MM.1S (cell line): ENCODE measurements at regions not wholly inside any gene's neighbourhood (a gene's known extent, or its start where the extent isn't known, plus 50 kb on each side); places are given as distances from the start of the nearest gene placed in this dataset.
"Not testable (repeated sequence)": the region's sequence is repeated elsewhere in the genome, so short reads cannot be mapped to it uniquely, and the experiment has no call there.

Source experiments
- DNase-seq: peaks from one replicate; pipeline ENCODE4 v3.0.0-alpha.2; 2015
- H2AFZ ChIP-seq: fragments of 300-600 bp; sonication (generic); 2 replicates; pipeline ENCODE4 v1.6.0; 2016; ENCODE audit warnings: antibody characterized with exemption, low read length
- H3F3A ChIP-seq: fragments of 300-600 bp; sonication (generic); 2 replicates; pipeline ENCODE4 v1.6.1; 2016; ENCODE audit warnings: mild to moderate bottlenecking, antibody characterized with exemption, low read length, moderate library complexity, mixed read lengths; ENCODE audit not compliant: insufficient read depth
- H3K27ac ChIP-seq: fragments of 300-600 bp; sonication (generic); 2 replicates; pipeline ENCODE4 v1.5.1; 2016; ENCODE audit warnings: mild to moderate bottlenecking, low read length
- H3K27me3 ChIP-seq: fragments of 300-600 bp; sonication (generic); replicated peaks from 2 replicates; pipeline ENCODE4 v1.6.0; 2016; ENCODE audit warnings: low read length; ENCODE audit not compliant: insufficient read depth
- H3K36me3 ChIP-seq: fragments of 300-600 bp; sonication (generic); replicated peaks from 2 replicates; pipeline ENCODE4 v1.6.1; 2016; ENCODE audit warnings: mild to moderate bottlenecking, low read length, mixed read lengths; ENCODE audit not compliant: insufficient read depth
- H3K4me1 ChIP-seq: fragments of 300-600 bp; sonication (generic); 2 replicates; pipeline ENCODE4 v1.6.1; 2016; ENCODE audit warnings: low read length, mixed read lengths
- H3K4me2 ChIP-seq: fragments of 300-600 bp; sonication (generic); 2 replicates; pipeline ENCODE4 v1.6.0; 2016; ENCODE audit warnings: low read depth, low read length
- H3K4me3 ChIP-seq: fragments of 300-600 bp; sonication (generic); 2 replicates; pipeline ENCODE4 v1.5.1; 2016; ENCODE audit warnings: low read length, mixed read lengths
- H3K79me2 ChIP-seq: fragments of 300-600 bp; sonication (generic); 2 replicates; pipeline ENCODE4 v1.6.1; 2016; ENCODE audit warnings: mixed run types, low read length, mixed read lengths
- H3K9ac ChIP-seq: fragments of 300-600 bp; sonication (generic); 2 replicates; pipeline ENCODE4 v1.6.1; 2016; ENCODE audit warnings: low read length, mixed read lengths
- H3K9me2 ChIP-seq: fragments of 300-600 bp; sonication (generic); replicated peaks from 2 replicates; pipeline ENCODE4 v1.6.1; 2016; ENCODE audit warnings: mild to moderate bottlenecking, low read length, mixed read lengths; ENCODE audit not compliant: insufficient read depth
- H3K9me3 ChIP-seq: fragments of 300-600 bp; sonication (generic); replicated peaks from 2 replicates; pipeline ENCODE4 v1.6.1; 2016; ENCODE audit warnings: mild to moderate bottlenecking, low read length, mixed read lengths; ENCODE audit not compliant: insufficient read depth
- H4K20me1 ChIP-seq: fragments of 300-600 bp; sonication (generic); 2 replicates; pipeline ENCODE4 v1.6.1; 2016; ENCODE audit warnings: mild to moderate bottlenecking, low read length, moderate library complexity, mixed read lengths; ENCODE audit not compliant: insufficient read depth
- EZH2 ChIP-seq: fragments of 300-600 bp; sonication (generic); optimal IDR thresholded peaks from 2 replicates; pipeline ENCODE3; 2017; ENCODE audit warnings: low read depth, mild to moderate bottlenecking, antibody characterized with exemption, low read length, mixed read lengths
- EZH2phosphoT487 ChIP-seq: fragments of 300-600 bp; sonication (generic); IDR thresholded peaks from 2 replicates; pipeline ENCODE4 v1.6.1; 2018; ENCODE audit warnings: antibody characterized with exemption, low read length
- TF ChIP-seq, protein P1 (sequence below): fragments of 300-600 bp; sonication (generic); IDR thresholded peaks from 2 replicates; pipeline ENCODE4 v1.5.1; 2016; ENCODE audit warnings: antibody characterized with exemption, low read length, mixed read lengths

DNA sequence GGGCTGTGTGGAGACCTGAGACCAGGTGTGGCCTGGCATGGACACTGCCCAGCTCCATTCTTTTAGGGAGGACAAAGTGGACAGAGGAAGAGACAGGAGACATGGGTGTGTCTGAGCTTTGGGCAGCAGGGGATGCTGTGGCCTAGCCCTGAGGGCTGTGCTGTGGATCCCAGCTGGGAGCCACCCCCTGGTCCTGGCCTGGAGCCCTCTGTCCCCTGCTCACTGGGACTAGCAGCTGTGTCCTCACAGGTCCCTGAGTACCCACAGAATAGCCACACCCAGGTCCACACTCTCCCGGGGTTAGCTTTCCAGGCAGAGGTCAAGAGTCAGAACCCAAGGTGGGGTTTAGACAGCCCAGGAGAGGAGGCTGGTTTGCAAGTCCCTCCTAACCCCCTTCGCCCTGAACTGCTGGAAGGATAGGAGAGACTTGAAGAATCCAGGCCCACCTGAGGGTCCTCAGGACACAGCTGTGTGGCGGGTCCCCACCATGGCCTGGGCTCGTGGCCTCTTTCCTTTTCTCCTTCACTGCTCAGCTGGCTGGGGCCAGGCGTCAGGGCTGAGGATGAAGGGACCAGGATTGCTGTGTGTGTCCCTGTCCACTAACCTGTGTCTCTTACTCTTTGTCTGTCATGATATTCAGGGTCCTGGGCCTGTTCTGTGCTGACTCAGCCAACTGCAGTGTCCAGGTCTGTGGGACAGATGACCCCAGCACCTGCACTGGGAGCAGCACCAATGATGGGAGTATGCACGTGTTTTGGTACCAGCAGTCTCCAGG lies 78.5 kb upstream of the VPREB1 start:
- Histone ChIP-seq H3K27me3 (no peaks in the 10 kb centered on the region), H3K9me2 (no peaks in the 10 kb centered on the region), H2AFZ (peak overlapping the region; percentile 38), H4K20me1 (no peaks in the 10 kb centered on the region), H3K4me3 (no peak overlapping the region), H3K4me2 (peak overlapping the region; percentile 81), H3K4me1 (peaks cover 58% of the 10 kb centered on the region), H3K9ac (peak overlapping the region; percentile 73; the same call in 1 of the 2 replicates), H3K27ac (peak overlapping the region; percentile 96), H3K9me3 (no peaks in the 10 kb centered on the region), H3K79me2 (no peaks in the 10 kb centered on the region), H3F3A (peaks cover 24% of the 10 kb centered on the region), H3K36me3 (no peaks in the 10 kb centered on the region)
- TF ChIP-seq EZH2phosphoT487 (no peak), EZH2 (no peak)
- TF ChIP-seq, protein P1, sequence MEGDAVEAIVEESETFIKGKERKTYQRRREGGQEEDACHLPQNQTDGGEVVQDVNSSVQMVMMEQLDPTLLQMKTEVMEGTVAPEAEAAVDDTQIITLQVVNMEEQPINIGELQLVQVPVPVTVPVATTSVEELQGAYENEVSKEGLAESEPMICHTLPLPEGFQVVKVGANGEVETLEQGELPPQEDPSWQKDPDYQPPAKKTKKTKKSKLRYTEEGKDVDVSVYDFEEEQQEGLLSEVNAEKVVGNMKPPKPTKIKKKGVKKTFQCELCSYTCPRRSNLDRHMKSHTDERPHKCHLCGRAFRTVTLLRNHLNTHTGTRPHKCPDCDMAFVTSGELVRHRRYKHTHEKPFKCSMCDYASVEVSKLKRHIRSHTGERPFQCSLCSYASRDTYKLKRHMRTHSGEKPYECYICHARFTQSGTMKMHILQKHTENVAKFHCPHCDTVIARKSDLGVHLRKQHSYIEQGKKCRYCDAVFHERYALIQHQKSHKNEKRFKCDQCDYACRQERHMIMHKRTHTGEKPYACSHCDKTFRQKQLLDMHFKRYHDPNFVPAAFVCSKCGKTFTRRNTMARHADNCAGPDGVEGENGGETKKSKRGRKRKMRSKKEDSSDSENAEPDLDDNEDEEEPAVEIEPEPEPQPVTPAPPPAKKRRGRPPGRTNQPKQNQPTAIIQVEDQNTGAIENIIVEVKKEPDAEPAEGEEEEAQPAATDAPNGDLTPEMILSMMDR, result no peak
- no peak for DNase-seq

GRCh38 chr22:22164541-22165272 lies 79.9 kb upstream of the VPREB1 start:
- Histone ChIP-seq H3K36me3 (no peaks in the 10 kb centered on the region), H2AFZ (no peak overlapping the region), H3K79me2 (no peaks in the 10 kb centered on the region), H3K4me1 (peaks cover 45% of the 10 kb centered on the region), H3K4me2 (no peak overlapping the region), H3K4me3 (no peak overlapping the region), H4K20me1 (no peaks in the 10 kb centered on the region), H3K27me3 (no peaks in the 10 kb centered on the region), H3F3A (peaks cover 21% of the 10 kb centered on the region), H3K9me2 (no peaks in the 10 kb centered on the region), H3K9ac (no peak overlapping the region), H3K27ac (no peak overlapping the region), H3K9me3 (no peaks in the 10 kb centered on the region)
- TF ChIP-seq EZH2, result no peak
- TF ChIP-seq EZH2phosphoT487, result no peak
- TF ChIP-seq, protein P1, result no peak
- no peak for DNase-seq

DNA sequence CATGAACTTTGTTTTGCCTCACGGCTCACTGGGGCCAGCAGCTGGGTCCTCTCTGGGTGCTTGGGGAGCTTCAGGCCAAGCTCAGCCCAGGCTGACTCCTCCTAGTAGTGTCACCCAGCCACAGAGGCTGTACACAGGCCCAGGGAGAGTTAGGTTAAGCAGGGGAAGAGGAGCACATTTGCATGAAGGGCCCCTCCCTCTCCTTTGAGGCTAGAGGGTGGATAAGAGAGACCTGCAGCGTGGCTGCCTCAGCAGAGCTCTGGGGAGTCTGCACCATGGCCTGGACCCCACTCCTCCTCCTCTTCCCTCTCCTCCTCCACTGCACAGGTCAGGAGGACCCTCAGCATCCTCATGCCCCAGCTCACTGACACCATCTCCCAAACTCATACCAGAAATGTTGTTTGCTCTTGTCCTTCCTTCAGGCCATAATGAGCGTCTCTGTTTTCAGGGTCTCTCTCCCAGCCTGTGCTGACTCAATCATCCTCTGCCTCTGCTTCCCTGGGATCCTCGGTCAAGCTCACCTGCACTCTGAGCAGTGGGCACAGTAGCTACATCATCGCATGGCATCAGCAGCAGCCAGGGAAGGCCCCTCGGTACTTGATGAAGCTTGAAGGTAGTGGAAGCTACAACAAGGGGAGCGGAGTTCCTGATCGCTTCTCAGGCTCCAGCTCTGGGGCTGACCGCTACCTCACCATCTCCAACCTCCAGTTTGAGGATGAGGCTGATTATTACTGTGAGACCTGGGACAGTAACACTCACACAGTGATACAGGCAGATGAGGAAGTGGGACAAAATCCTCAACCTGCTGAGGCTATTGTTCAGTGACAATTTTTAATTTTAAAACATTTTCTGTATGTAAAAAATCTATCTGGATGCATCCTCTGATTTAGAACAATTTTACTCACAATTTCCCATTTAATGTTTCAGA lies 82.4 kb upstream of the VPREB1 start:
- TF ChIP-seq EZH2phosphoT487 (no peak), EZH2 (no peak)
- TF ChIP-seq, protein P1, result no peak
- H3K36me3 ChIP-seq, result no peaks in the 10 kb centered on the region
- no peaks in the 10 kb centered on the region for H3K79me2 ChIP-seq
- H3K9me3 ChIP-seq, result no peaks in the 10 kb centered on the region
- DNase-seq, result peak; percentile 90
- peaks cover 34% of the 10 kb centered on the region for H3K4me1 ChIP-seq
- peak overlapping the region; percentile 13; the same call in 1 of the 2 replicates for H3K9ac ChIP-seq
- peak overlapping the region; percentile 52 for H3K4me2 ChIP-seq
- H3K4me3 ChIP-seq, result no peak overlapping the region
- H4K20me1 ChIP-seq, result no peaks in the 10 kb centered on the region
- no peaks in the 10 kb centered on the region for H3K27me3 ChIP-seq
- peaks cover 4% of the 10 kb centered on the region for H3F3A ChIP-seq
- H2AFZ ChIP-seq, result peak overlapping the region; percentile 49
- no peaks in the 10 kb centered on the region for H3K9me2 ChIP-seq
- H3K27ac ChIP-seq, result peak overlapping the region; percentile 37; the same call in 1 of the 2 replicates

DNA sequence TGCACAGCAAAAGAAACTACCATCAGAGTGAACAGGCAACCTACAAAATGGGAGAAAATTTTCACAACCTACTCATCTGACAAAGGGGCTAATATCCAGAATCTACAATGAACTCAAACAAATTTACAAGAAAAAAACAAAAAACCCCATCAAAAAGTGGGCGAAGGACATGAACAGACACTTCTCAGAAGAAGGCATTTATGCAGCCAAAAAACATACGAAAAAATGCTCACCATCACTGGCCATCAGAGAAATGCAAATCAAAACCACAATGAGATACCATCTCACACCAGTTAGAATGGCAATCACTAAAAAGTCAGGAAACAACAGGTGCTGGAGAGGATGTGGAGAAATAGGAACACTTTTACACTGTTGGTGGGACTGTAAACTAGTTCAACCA lies 83.8 kb upstream of the VPREB1 start:
- not testable (repeated sequence) for H3K4me2 ChIP-seq, H3K79me2 ChIP-seq, H3F3A ChIP-seq, DNase-seq, H4K20me1 ChIP-seq, H3K4me3 ChIP-seq, H3K9me3 ChIP-seq, H3K9ac ChIP-seq, H3K9me2 ChIP-seq, H3K27me3 ChIP-seq, H3K36me3 ChIP-seq, H2AFZ ChIP-seq, H3K27ac ChIP-seq
- H3K4me1 ChIP-seq, result peaks cover 27% of the 10 kb centered on the region
